Upper lobe of left lung (tissue), 4 donors: ENCODE measurements at regions not wholly inside any gene's neighbourhood (a gene's known extent, or its start where the extent isn't known, plus 50 kb on each side); places are given as distances from the start of the nearest gene placed in this dataset.

Experiments used
- CTCF ChIP-seq, 6 experiments: fragments of 450-650 bp in 4 of 6; fragments of 200-600 bp in 2 of 6; sonication (generic) in 2 of 6; IDR thresholded peaks; one replicate each; pipeline ENCODE4 v1.5.1; 2016 to 2019; ENCODE audit warnings: antibody characterized with exemption in 6 of 6
- EP300 ChIP-seq, 4 donors: sonication (generic); formaldehyde crosslinking; IDR thresholded peaks; one replicate each; pipeline ENCODE4 v1.5.1; 2017; ENCODE audit warnings: antibody characterized with exemption in 4 of 4, control low read depth in 2 of 4
- POLR2A ChIP-seq, 4 donors: fragments of 450-650 bp; IDR thresholded peaks; one replicate each; pipeline ENCODE4 v1.5.1; 2016 to 2017; ENCODE audit warnings: antibody characterized with exemption in 4 of 4, mild to moderate bottlenecking in 2 of 4
- POLR2AphosphoS5 ChIP-seq, 2 donors: sonication (generic); formaldehyde crosslinking; IDR thresholded peaks; one replicate each; pipeline ENCODE4 v1.5.1; 2017; ENCODE audit warnings: antibody characterized with exemption in 2 of 2

GRCh38 chr3:98259-98654, 98.3 kb upstream of the CHL1 start:
- no peak for TF ChIP-seq CTCF (IDR thresholded peaks at IDR 0.05)
- no peak for TF ChIP-seq POLR2A (IDR thresholded peaks at IDR 0.05)
- TF ChIP-seq POLR2AphosphoS5 (IDR thresholded peaks at IDR 0.05) = no peak
- no peak for TF ChIP-seq EP300 (IDR thresholded peaks at IDR 0.05)
